Neural crest cell (in vitro differentiated cells): ENCODE measurements at regions not wholly inside any gene's neighbourhood (a gene's known extent, or its start where the extent isn't known, plus 50 kb on each side); places are given as distances from the start of the nearest gene placed in this dataset.

Experiments
- DNase-seq: peaks from one replicate; pipeline ENCODE4 v3.0.0; 2021; ENCODE audit warnings: low read depth, mixed read lengths, low spot score
- H3K27ac Mint-ChIP-seq: one replicate; pipeline ENCODE4 v1.8.0; 2021; ENCODE audit warnings: mild to moderate bottlenecking, mixed read lengths; ENCODE audit not compliant: unreplicated experiment
- H3K27me3 Mint-ChIP-seq: 2 replicates; pipeline ENCODE4 v1.8.0; 2021; ENCODE audit warnings: low read depth, mild to moderate bottlenecking, mixed read lengths
- H3K36me3 Mint-ChIP-seq: 2 replicates; pipeline ENCODE4 v1.8.0; 2021; ENCODE audit warnings: low read depth, mild to moderate bottlenecking, mixed read lengths
- H3K4me1 Mint-ChIP-seq: 2 replicates; pipeline ENCODE4 v1.8.0; 2021; ENCODE audit warnings: mixed read lengths
- H3K4me3 Mint-ChIP-seq: one replicate; pipeline ENCODE4 v1.8.0; 2021; ENCODE audit warnings: mild to moderate bottlenecking, mixed read lengths
- H3K9me3 Mint-ChIP-seq: 2 replicates; pipeline ENCODE4 v1.8.0; 2021; ENCODE audit warnings: mixed read lengths
- CTCF ChIP-seq: fragments of 200-600 bp; sonication (generic); conservative IDR thresholded peaks from 2 replicates; pipeline ENCODE4 v1.5.0; 2021; ENCODE audit warnings: antibody characterized with exemption, mild to moderate bottlenecking

GRCh38 chr1:216830424-216831210 is 107.4 kb upstream of the ESRRG start:
- Mint-ChIP-seq H3K36me3 (no peaks in the 10 kb centered on the region), H3K27ac (no peak overlapping the region), H3K27me3 (no peaks in the 10 kb centered on the region), H3K4me3 (no peak overlapping the region), H3K4me1 (no peaks in the 10 kb centered on the region), H3K9me3 (peaks cover 2% of the 10 kb centered on the region)
- no peak for TF ChIP-seq CTCF
- no peak for DNase-seq

- Mint-ChIP-seq H3K27me3 (no peaks in the 10 kb centered on the region), H3K9me3 (no peaks in the 10 kb centered on the region), H3K36me3 (no peaks in the 10 kb centered on the region), H3K4me3 (no peak overlapping the region), H3K27ac (no peak overlapping the region), H3K4me1 (peaks cover 7% of the 10 kb centered on the region)
- DNase-seq, result no peak
- no peak for TF ChIP-seq CTCF
These were observed 104.0 kb upstream of the ESRRG start for GRCh38 chr1:216827251-216827650.

GRCh38 chr1:216826646-216827045 is 103.4 kb upstream of the ESRRG start:
- H3K4me3 Mint-ChIP-seq, result no peak overlapping the region
- no peak for DNase-seq
- TF ChIP-seq CTCF, result no peak
- H3K9me3 Mint-ChIP-seq, result peaks cover 3% of the 10 kb centered on the region
- no peaks in the 10 kb centered on the region for H3K27me3 Mint-ChIP-seq
- H3K4me1 Mint-ChIP-seq, result peaks cover 9% of the 10 kb centered on the region
- no peak overlapping the region for H3K27ac Mint-ChIP-seq
- H3K36me3 Mint-ChIP-seq, result no peaks in the 10 kb centered on the region

GRCh38 chr1:216826214-216826613 is 103.0 kb upstream of the ESRRG start:
- Mint-ChIP-seq H3K27me3 (no peaks in the 10 kb centered on the region), H3K4me1 (peaks cover 10% of the 10 kb centered on the region), H3K9me3 (peaks cover 3% of the 10 kb centered on the region), H3K36me3 (no peaks in the 10 kb centered on the region), H3K4me3 (no peak overlapping the region), H3K27ac (no peak overlapping the region)
- TF ChIP-seq CTCF, result no peak
- no peak for DNase-seq

GRCh38 chr1:216825557-216825956 is 102.3 kb upstream of the ESRRG start:
- Mint-ChIP-seq H3K9me3 (peaks cover 3% of the 10 kb centered on the region), H3K4me3 (no peak overlapping the region), H3K4me1 (peaks cover 10% of the 10 kb centered on the region), H3K27me3 (no peaks in the 10 kb centered on the region), H3K36me3 (no peaks in the 10 kb centered on the region), H3K27ac (no peak overlapping the region)
- no peak for DNase-seq
- no peak for TF ChIP-seq CTCF
